Breast epithelium (tissue), 4 donors: ENCODE measurements at regions not wholly inside any gene's neighbourhood (a gene's known extent, or its start where the extent isn't known, plus 50 kb on each side); places are given as distances from the start of the nearest gene placed in this dataset.

Experiments
- DNase-seq, 2 donors: peaks; one replicate each; pipeline ENCODE4 v3.0.0-alpha.2; 2019; ENCODE audit warnings: low spot score in 2 of 2
- H3K27ac ChIP-seq, 2 donors: fragments of 200-600 bp; sonication (generic) in 1 of 2; one replicate each; pipeline ENCODE4 v1.5.1; 2016 to 2019; ENCODE audit warnings: mild to moderate bottlenecking in 1 of 2
- H3K27me3 ChIP-seq, 2 donors: fragments of 200-600 bp; sonication (generic) in 1 of 2; one replicate each; pipeline versions ENCODE4 v1.5.1 to v1.6.0; 2017 to 2019; ENCODE audit warnings: control low read depth in 1 of 2, mild to moderate bottlenecking in 1 of 2
- H3K36me3 ChIP-seq: fragments of 200-600 bp; one replicate; pipeline ENCODE4 v1.5.1; 2019
- H3K4me1 ChIP-seq, 2 donors: fragments of 200-600 bp; sonication (generic); one replicate each; pipeline ENCODE4 v1.5.1; 2016 to 2019; ENCODE audit warnings: control low read depth in 1 of 2
- H3K4me3 ChIP-seq, 3 donors: fragments of 200-600 bp; sonication (generic); 1 replicate in 2 of 3; 2 replicates in 1 of 3; pipeline ENCODE4 v1.5.1; 2016 to 2019; ENCODE audit warnings: mild to moderate bottlenecking in 3 of 3, moderate library complexity in 2 of 3
- H3K9me3 ChIP-seq, 2 donors: fragments of 200-600 bp; sonication (generic) in 1 of 2; one replicate each; pipeline ENCODE4 v1.5.1; 2016 to 2019; ENCODE audit warnings: control low read depth in 1 of 2
- POLR2A ChIP-seq: fragments of 450-650 bp; IDR thresholded peaks from one replicate; pipeline ENCODE4 v1.6.1; 2016; ENCODE audit warnings: antibody characterized with exemption, mild to moderate bottlenecking, moderate library complexity
- POLR2AphosphoS5 ChIP-seq, 3 donors: sonication (generic); formaldehyde crosslinking; IDR thresholded peaks; one replicate each; pipeline ENCODE4 v1.6.1; 2017; ENCODE audit warnings: antibody characterized with exemption in 3 of 3
- intact Hi-C: fragments of 100-400 bp; cut with DNase I; formaldehyde crosslinking; loops from one replicate; pipeline ENCODE4 v1.15.1; 2023; ENCODE audit warnings: low total_unique reads
- TF ChIP-seq, protein P1 (sequence below), 3 donors: fragments of 450-650 bp; IDR thresholded peaks; one replicate each; pipeline ENCODE4 v1.5.1; 2016 to 2017; ENCODE audit warnings: antibody characterized with exemption in 3 of 3, mild to moderate bottlenecking in 3 of 3, moderate library complexity in 3 of 3

DNA sequence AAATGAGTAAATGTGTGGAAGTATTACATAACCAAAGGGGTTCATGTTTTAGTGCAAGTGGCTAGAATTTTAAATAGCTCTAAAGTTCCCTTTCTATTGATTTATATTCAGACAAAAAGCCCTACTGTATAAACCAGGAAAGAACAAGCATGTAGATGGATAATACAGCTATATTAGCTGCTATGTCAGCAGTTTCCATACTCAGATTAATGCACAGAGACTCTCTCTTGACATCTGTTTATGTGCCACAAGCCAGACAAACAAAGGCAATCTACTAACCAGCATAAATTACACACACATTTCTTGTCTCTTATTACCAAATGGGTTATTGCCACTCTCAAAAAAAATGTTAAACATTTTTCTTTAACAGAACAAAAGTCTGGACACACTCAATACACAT is 760.1 kb upstream of the NECTIN3 start:
- no peaks in the 10 kb centered on the region for H3K36me3 ChIP-seq
- intact Hi-C loops = no loop called here
- H3K27me3 ChIP-seq = no peaks in the 10 kb centered on the region

DNA sequence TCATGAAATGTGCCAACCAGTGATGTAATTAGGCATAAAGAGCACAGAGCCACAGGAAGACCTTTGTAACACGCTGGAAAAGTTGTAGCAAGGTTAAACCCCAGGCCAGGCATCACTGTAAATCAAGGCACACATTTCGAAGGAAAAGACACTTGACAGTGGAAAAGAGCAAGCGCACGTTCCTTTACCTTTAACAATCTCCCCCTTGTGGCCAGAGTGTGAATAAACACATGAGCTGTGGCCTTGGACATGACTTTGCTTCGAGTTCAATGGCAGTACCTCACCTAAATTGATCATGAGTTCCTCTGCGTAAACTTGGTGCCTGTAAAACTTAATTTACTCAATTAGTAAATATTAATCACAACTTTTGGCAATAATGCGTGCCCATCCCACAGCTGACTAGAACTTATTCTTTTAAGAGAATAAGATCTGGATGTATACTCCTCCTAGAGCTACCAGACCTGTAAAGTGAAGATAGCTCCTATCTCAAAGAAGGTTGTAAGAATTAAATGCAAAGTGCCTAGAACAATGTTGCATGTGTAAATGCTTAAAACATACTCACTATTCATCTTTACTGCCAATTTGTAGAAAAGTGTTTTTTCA is 757.0 kb upstream of the NECTIN3 start:
- H3K9me3 ChIP-seq = no peaks in the 10 kb centered on the region
- no peak for TF ChIP-seq POLR2A
- TF ChIP-seq, protein P1, sequence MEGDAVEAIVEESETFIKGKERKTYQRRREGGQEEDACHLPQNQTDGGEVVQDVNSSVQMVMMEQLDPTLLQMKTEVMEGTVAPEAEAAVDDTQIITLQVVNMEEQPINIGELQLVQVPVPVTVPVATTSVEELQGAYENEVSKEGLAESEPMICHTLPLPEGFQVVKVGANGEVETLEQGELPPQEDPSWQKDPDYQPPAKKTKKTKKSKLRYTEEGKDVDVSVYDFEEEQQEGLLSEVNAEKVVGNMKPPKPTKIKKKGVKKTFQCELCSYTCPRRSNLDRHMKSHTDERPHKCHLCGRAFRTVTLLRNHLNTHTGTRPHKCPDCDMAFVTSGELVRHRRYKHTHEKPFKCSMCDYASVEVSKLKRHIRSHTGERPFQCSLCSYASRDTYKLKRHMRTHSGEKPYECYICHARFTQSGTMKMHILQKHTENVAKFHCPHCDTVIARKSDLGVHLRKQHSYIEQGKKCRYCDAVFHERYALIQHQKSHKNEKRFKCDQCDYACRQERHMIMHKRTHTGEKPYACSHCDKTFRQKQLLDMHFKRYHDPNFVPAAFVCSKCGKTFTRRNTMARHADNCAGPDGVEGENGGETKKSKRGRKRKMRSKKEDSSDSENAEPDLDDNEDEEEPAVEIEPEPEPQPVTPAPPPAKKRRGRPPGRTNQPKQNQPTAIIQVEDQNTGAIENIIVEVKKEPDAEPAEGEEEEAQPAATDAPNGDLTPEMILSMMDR (IDR thresholded peaks at IDR 0.05) = peak; percentile 47 to 54 (median 51)
- no peak overlapping the region for H3K27ac ChIP-seq
- no peak overlapping the region for H3K4me3 ChIP-seq
- H3K27me3 ChIP-seq = no peaks in the 10 kb centered on the region
- H3K4me1 ChIP-seq = no peaks in the 10 kb centered on the region
- intact Hi-C loops = no loop called here
- DNase-seq = no peak
- H3K36me3 ChIP-seq = no peaks in the 10 kb centered on the region

More for the DNA sequence above, 760.1 kb upstream of the NECTIN3 start:
- no peak for TF ChIP-seq POLR2AphosphoS5 (IDR thresholded peaks at IDR 0.05)
- TF ChIP-seq POLR2A = no peak
- TF ChIP-seq, protein P1 (IDR thresholded peaks at IDR 0.05) = no peak
- no peak overlapping the region for H3K27ac ChIP-seq
- no peaks in the 10 kb centered on the region for H3K4me1 ChIP-seq
- no peak for DNase-seq
- H3K9me3 ChIP-seq = no peaks in the 10 kb centered on the region
- no peak overlapping the region for H3K4me3 ChIP-seq

DNA sequence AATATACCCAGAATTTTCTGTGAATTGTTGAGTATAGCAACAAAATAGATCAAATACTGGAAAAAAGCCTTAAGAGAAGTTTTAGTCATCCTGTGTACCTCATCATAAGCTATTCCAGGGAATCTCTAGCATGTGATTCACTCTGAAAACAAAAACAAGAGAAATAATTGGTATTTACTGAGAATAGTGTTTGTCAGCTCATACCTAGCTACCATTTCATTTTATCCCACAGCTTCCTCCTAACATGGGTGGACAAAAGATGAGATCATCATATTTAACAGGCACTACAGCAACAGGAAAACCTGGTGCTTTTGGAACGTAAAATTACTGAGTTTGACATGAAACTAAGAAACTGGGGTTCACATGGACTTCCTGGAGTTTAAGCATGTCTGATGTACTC is 753.5 kb upstream of the NECTIN3 start:
- TF ChIP-seq POLR2A (no peak), POLR2AphosphoS5 (IDR thresholded peaks at IDR 0.05) (no peak)
- TF ChIP-seq, protein P1 (IDR thresholded peaks at IDR 0.05) = no peak
- intact Hi-C loops = no loop called here

DNA sequence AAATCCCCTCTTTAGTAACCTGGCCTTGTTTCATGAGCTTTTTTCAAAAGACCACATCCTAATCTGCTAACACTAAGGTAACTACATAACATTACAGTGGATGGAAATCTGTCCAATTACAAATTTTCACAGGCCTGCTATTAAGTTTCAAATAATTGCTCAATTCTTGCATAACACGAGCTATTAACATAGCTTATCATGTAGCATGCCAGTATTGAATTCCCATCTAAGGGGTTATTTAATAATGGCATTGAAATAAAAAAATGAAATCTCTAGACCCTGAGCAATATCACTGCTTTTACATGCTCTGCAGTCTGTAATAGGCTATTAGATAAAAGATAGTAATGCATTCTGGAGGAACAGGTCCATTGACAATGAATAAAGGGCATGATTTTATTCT is 748.3 kb upstream of the NECTIN3 start:
- no peaks in the 10 kb centered on the region for H3K27me3 ChIP-seq
- intact Hi-C loops = no loop called here
- H3K4me1 ChIP-seq = no peaks in the 10 kb centered on the region
- no peak overlapping the region for H3K4me3 ChIP-seq
- TF ChIP-seq, protein P1 (IDR thresholded peaks at IDR 0.05) = no peak
- TF ChIP-seq POLR2AphosphoS5 (IDR thresholded peaks at IDR 0.05) = no peak
- H3K27ac ChIP-seq = no peak overlapping the region
- no peaks in the 10 kb centered on the region for H3K9me3 ChIP-seq
- H3K36me3 ChIP-seq = no peaks in the 10 kb centered on the region
- no peak for DNase-seq

More for the DNA sequence above, 753.5 kb upstream of the NECTIN3 start:
- DNase-seq = no peak
- H3K27ac ChIP-seq = no peak overlapping the region
- no peaks in the 10 kb centered on the region for H3K4me1 ChIP-seq
- H3K27me3 ChIP-seq = no peaks in the 10 kb centered on the region
- H3K4me3 ChIP-seq = no peak overlapping the region
- H3K36me3 ChIP-seq = no peaks in the 10 kb centered on the region
- H3K9me3 ChIP-seq = no peaks in the 10 kb centered on the region

DNA sequence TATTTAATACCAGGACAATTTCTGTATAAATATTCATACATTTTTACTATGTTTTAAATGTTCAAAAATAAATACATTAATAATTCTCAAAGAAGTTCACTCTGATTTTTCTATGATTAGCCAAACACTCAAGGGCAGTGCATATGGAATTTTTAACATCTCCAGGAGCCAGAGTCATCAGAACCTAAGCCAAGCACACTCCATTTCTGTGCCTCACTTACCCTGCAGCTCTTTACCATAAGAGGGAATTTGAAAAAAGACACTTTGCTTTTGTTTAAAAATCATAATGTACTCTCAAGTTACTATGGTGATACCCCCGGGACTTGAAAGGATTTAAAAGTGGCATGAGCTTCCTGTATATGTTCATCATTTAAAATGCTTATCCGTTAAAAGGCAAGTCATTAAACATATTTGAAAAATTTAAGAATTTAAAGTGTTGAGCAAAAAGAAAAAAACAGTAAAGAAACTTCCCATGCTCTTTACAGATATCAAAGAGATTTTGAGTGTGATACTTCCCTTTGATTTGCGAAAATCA is 747.4 kb upstream of the NECTIN3 start:
- DNase-seq = no peak
- H3K9me3 ChIP-seq = no peaks in the 10 kb centered on the region
- H3K4me3 ChIP-seq = no peak overlapping the region

More for the DNA sequence above, 747.4 kb upstream of the NECTIN3 start:
- no peaks in the 10 kb centered on the region for H3K4me1 ChIP-seq
- H3K27ac ChIP-seq = no peak overlapping the region
- no peaks in the 10 kb centered on the region for H3K36me3 ChIP-seq
- no peak for TF ChIP-seq POLR2AphosphoS5 (IDR thresholded peaks at IDR 0.05)
- intact Hi-C loops = no loop called here
- no peaks in the 10 kb centered on the region for H3K27me3 ChIP-seq
